Activated CD8-positive, alpha-beta memory T cell treated with anti-CD3 and anti-CD28 coated beads, Interleukin-2, amount 10 ng/mL, durations not matched to agents 7 days and 5 days (primary cell): ENCODE measurements at regions not wholly inside any gene's neighbourhood (a gene's known extent, or its start where the extent isn't known, plus 50 kb on each side); places are given as distances from the start of the nearest gene placed in this dataset.

Experiments
- ATAC-seq: fragments of 150-1000 bp; cut with Tn5 transposase; one replicate; pipeline ENCODE4 v1.10.0; 2021; ENCODE audit warnings: moderate library complexity
- CTCF ChIA-PET: fragments of 350-600 bp; sonication (Branson Sonifier 250); formaldehyde crosslinking; loops from one replicate; lab custom pipeline; 2021; ENCODE audit warnings: antibody characterized with exemption; lab: Charles Lee
- DNase-seq: peaks from one replicate; pipeline ENCODE4 v3.0.0-alpha.2; 2020
- H3K27ac Mint-ChIP-seq: one replicate; pipeline ENCODE4 v1.8.0; 2021; ENCODE audit warnings: mild to moderate bottlenecking, mixed read lengths
- H3K27me3 Mint-ChIP-seq: one replicate; pipeline ENCODE4 v1.8.0; 2021; ENCODE audit warnings: mixed read lengths
- H3K36me3 Mint-ChIP-seq: one replicate; pipeline ENCODE4 v1.8.0; 2021; ENCODE audit warnings: mild to moderate bottlenecking, mixed read lengths
- H3K4me1 Mint-ChIP-seq: one replicate; pipeline ENCODE4 v1.8.0; 2021; ENCODE audit warnings: mixed read lengths
- H3K4me3 Mint-ChIP-seq: one replicate; pipeline ENCODE4 v1.8.0; 2021; ENCODE audit warnings: mild to moderate bottlenecking, moderate library complexity, mixed read lengths
- H3K9me3 Mint-ChIP-seq: one replicate; pipeline ENCODE4 v1.8.0; 2022; ENCODE audit warnings: low read depth, mixed read lengths

DNA sequence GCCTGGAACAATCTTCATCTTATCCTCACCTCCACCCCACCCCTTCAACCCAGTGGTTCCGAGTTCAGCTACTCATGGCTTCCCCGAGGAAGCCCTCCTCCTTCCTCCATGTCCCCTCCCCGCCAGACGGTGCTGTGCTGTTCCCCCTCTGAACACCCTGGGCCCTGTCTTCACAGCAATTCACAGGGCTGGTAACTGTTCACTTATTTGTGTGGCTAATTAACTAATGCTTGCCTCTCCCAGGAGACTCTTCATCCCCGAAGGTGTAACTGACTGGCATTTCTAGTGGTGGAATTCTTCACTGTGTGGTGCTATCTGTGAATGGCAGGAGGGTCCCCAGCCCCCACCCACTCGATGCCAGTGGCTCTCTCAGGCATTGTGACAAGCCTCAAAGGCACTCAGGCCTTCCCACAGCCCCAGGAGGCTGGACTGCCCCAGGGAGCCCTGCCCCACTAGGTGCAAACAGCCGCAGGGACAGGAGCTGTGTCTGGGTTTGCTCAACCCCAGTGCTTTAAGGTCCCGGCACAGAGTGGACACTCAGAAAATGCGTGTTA is 133.7 kb upstream of the ID2 start:
- Mint-ChIP-seq H3K4me1 (peaks cover 59% of the 10 kb centered on the region), H3K9me3 (no peaks in the 10 kb centered on the region), H3K27me3 (no peaks in the 10 kb centered on the region), H3K4me3 (no peak overlapping the region), H3K27ac (no peak overlapping the region), H3K36me3 (no peaks in the 10 kb centered on the region)
- DNase-seq (no peak), ATAC-seq (no peak)
- CTCF ChIA-PET: interaction anchor here (1.0 to 1.7 kb wide), 3 partner anchors 10 to 67 kb away, joined by 3 to 4 read pairs (median 4); no protein-coding TSS in a partner anchor

DNA sequence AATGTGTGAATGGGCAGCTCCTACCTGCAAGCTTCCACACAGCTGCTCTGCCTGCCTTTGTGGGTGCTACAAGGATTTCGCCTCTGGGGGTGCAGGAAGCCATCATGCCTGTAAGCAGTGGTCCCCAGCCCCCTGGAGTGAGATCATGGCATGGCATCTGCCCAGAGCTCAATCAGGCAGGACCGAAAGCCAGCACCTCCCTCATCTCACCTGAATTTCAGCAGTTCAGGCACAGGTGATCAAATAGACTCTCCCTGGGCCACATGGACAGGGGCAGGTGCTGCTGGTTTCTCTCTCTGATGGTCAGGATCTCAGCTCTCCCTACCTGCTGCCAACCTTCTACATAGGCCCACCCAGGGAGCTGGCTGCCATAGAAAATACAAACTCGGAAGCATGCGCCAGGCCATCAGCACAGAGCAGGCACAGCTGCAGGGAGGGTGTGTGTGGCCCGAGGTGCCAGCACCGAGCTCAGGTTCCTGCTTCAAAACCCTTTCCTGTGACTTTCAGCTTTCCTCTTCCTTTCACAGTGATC is 133.2 kb upstream of the ID2 start:
- ATAC-seq: no peak
- Mint-ChIP-seq H3K9me3 (no peaks in the 10 kb centered on the region), H3K4me1 (peaks cover 54% of the 10 kb centered on the region), H3K4me3 (no peak overlapping the region), H3K27me3 (no peaks in the 10 kb centered on the region), H3K27ac (no peak overlapping the region), H3K36me3 (no peaks in the 10 kb centered on the region)
- CTCF ChIA-PET: interaction anchor here (1.0 to 1.7 kb wide), 3 partner anchors 10 to 67 kb away, joined by 3 to 4 read pairs (median 4); no protein-coding TSS in a partner anchor
- no peak for DNase-seq

DNA sequence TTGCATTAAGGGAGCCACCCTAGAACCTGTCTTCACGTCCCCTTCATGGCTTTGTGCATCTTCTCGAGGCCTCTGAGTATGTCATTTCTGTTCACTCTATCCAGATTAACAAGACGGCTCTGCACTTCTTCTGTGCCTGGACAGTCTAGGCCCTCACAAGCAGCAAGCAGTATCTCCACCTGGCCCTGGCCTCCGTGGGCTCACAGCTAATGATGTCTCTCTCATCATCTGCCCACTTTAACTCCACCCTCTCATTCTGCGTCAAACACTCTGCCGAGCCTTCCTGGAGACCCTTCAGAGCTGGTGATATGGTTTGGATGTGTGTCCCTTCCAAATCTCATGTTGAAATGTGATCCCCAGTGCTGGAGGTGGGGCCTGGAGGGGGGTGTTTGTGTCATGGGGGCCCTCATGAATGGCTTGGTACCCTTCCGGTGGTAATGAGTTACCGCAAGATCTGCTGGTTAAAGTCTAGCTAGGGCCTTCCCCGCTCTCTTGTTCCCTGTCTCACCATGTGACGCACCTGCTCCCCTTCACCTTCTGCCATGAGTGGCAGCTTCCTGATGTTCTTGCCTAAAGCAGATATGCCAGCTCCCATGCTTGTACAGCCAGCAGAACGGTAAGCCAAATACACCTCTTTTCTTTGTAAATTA is 132.5 kb upstream of the ID2 start:
- ATAC-seq (no peak), DNase-seq (no peak)
- Mint-ChIP-seq H3K4me1 (peaks cover 46% of the 10 kb centered on the region), H3K27me3 (no peaks in the 10 kb centered on the region), H3K27ac (no peak overlapping the region), H3K9me3 (no peaks in the 10 kb centered on the region), H3K4me3 (no peak overlapping the region), H3K36me3 (no peaks in the 10 kb centered on the region)
- CTCF ChIA-PET: interaction anchor here (0.8 to 1.7 kb wide), 3 partner anchors 10 to 68 kb away, joined by 3 to 4 read pairs (median 4); no protein-coding TSS in a partner anchor

DNA sequence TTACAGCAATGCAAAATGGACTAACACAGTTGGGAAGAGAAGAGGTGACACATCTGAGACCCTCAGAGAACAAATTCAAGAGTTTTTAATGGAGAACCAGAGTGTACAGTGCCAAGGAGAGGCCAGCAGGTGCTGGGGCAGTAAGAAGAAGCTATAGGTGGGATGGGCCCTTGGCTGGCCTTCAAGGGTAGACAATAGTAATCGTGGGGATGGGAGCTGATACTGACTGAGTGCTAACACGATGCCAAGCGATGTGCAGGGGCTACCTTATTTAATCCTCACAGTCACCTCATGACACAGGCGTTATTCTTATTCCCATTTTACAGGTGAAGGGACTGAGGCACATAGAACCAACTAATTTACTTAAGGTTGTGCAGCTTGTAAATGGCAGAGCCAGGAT is 131.9 kb upstream of the ID2 start:
- H3K9me3 Mint-ChIP-seq: no peaks in the 10 kb centered on the region
- H3K27me3 Mint-ChIP-seq: no peaks in the 10 kb centered on the region
- ATAC-seq (no peak), DNase-seq (no peak)
- peaks cover 41% of the 10 kb centered on the region for H3K4me1 Mint-ChIP-seq
- H3K27ac Mint-ChIP-seq: no peak overlapping the region
- no peak overlapping the region for H3K4me3 Mint-ChIP-seq
- CTCF ChIA-PET: interaction anchor here (0.8 kb wide), 1 partner anchor 64 kb away, joined by 3 read pairs; no protein-coding TSS in a partner anchor
- no peaks in the 10 kb centered on the region for H3K36me3 Mint-ChIP-seq

DNA sequence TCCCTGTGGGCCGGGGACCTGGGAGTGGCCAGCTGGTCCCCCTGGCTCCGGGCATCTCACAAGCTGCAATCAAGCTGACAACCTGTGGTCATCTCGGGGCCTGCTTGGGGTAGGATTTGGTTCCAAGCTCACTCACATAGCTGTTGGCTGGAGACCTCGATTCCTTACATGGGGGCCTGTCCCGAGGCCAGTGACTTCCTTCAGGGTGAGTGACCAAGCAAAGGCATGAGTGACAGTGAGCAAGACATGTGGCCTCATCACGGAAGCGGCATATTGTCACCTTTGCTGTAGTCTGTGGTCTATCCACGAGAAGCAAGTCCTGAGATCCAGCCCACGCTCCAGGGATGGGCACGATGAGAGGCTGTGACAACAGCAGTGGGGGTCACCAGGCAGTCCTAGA is 131.4 kb upstream of the ID2 start:
- Mint-ChIP-seq H3K9me3 (no peaks in the 10 kb centered on the region), H3K36me3 (no peaks in the 10 kb centered on the region), H3K27me3 (no peaks in the 10 kb centered on the region), H3K4me3 (no peak overlapping the region), H3K4me1 (peaks cover 36% of the 10 kb centered on the region), H3K27ac (no peak overlapping the region)
- ATAC-seq (no peak), DNase-seq (no peak)
- CTCF ChIA-PET: interaction anchor here (0.8 kb wide), 1 partner anchor 63 kb away, joined by 3 read pairs; no protein-coding TSS in a partner anchor

DNA sequence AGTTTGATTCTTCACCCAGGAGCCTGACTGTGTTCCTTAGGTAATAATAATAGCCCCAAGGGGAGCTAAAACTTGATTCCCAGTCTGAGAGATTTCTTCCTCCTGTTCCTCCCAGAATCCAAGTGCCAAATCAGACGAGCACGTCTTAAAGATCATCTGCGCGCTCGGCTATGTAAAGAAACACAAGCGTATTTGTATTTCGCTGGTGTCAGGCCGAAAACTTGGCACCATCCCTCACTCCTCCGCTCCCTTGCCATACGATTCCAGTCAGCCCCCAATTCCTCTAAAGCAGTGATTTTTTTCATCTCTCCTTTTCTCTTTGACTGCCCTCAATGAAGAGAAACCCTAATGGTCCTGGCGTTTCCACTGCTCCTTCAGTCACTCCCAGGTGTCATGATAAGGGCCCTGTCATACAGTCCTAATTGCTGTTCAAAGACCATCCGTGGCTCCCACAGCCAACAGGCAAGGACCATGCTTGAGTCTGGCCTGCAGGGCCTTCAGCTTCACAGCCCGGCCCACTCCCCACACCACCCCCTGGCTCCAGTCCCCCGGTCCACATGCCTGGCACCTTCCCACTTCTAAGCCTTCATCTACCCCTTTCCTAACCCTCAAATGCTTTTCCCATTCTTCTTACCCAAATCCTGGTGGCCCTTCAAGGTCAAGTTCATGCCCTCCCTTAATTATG is 130.8 kb upstream of the ID2 start:
- ATAC-seq (no peak), DNase-seq (no peak)
- Mint-ChIP-seq H3K4me3 (no peak overlapping the region), H3K27me3 (no peaks in the 10 kb centered on the region), H3K27ac (no peak overlapping the region), H3K9me3 (no peaks in the 10 kb centered on the region), H3K36me3 (no peaks in the 10 kb centered on the region), H3K4me1 (peaks cover 31% of the 10 kb centered on the region)
- CTCF ChIA-PET: no interaction called here

DNA sequence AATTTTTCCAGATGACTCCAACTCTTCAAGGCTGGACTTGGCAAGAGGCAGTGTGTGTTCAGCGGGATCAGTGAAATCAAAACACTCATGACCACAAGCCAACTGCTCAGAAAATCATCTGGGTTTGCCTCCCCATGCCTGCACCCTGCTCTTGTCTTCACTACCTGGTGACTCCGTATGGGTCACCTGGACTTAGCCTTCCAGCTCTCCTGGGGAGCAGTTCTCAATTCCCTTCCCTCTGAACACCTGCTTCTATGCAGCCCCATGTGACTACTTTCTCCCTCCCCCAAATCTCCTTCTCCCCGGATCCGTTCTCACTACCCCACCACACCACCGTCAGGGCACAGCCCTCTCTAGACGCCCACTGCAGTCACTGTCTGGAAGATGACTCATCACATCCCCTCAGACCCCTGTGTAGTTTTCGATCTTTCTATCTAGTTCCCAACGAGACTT is 130.2 kb upstream of the ID2 start:
- Mint-ChIP-seq H3K9me3 (no peaks in the 10 kb centered on the region), H3K27ac (peak overlapping the region; percentile 18), H3K4me3 (no peak overlapping the region), H3K4me1 (peaks cover 25% of the 10 kb centered on the region), H3K36me3 (no peaks in the 10 kb centered on the region), H3K27me3 (no peaks in the 10 kb centered on the region)
- peak; percentile 78 for ATAC-seq
- CTCF ChIA-PET: no interaction called here
- DNase-seq: no peak

DNA sequence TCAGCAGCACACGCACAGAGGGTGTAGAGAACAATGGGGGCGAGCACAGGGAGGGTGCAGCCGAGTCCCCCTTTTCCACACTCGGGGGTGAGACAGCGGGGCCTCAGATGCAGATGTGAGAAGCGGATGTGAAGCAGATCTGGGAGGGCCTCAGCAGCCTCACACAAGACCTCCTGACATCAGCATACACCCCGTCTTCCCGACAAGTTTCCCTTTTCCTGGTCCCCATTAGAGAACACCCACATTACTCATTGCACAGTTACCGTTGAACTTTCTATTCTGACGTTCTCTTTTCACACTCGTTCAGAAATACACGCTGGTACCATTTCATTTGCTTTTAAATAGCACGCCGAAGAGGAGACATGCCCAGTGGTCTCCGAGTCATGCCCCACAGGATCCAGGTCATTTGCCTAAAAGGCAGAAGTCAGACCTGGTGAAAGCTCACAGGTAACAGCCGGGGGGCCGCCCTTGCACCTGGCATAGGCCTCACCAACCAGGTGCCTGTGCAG is 129.5 kb upstream of the ID2 start:
- CTCF ChIA-PET: no interaction called here
- H3K4me1 Mint-ChIP-seq: peaks cover 18% of the 10 kb centered on the region

DNA sequence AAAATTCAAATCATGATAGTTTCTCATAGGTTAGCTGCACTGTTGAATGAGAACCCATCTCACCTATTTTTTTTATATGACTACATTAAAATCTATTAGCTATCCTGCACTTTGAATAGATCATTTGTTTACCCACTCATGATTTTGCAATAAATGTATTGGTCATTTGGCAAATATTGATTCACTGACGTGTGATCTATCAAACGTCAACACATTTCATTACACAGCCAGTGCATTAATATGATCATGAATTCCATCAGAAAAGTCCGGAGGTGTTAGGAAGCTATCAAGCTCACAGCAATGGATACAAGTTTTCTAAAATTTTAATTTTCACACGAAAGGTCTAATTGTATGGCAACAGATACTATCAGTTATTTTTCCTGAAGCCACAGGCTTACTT is 128.2 kb upstream of the ID2 start:
- DNase-seq (no peak), ATAC-seq (no peak)
- Mint-ChIP-seq H3K27me3 (no peaks in the 10 kb centered on the region), H3K9me3 (peaks cover 3% of the 10 kb centered on the region), H3K27ac (no peak overlapping the region), H3K4me1 (peaks cover 15% of the 10 kb centered on the region), H3K4me3 (no peak overlapping the region), H3K36me3 (peaks cover 5% of the 10 kb centered on the region)
- CTCF ChIA-PET: no interaction called here

More for the DNA sequence above, 129.5 kb upstream of the ID2 start:
- H3K27ac Mint-ChIP-seq: peak overlapping the region; percentile 18
- ATAC-seq (no peak), DNase-seq (no peak)
- H3K36me3 Mint-ChIP-seq: no peaks in the 10 kb centered on the region
- no peaks in the 10 kb centered on the region for H3K27me3 Mint-ChIP-seq
- H3K9me3 Mint-ChIP-seq: no peaks in the 10 kb centered on the region
- H3K4me3 Mint-ChIP-seq: peak overlapping the region; percentile 7

DNA sequence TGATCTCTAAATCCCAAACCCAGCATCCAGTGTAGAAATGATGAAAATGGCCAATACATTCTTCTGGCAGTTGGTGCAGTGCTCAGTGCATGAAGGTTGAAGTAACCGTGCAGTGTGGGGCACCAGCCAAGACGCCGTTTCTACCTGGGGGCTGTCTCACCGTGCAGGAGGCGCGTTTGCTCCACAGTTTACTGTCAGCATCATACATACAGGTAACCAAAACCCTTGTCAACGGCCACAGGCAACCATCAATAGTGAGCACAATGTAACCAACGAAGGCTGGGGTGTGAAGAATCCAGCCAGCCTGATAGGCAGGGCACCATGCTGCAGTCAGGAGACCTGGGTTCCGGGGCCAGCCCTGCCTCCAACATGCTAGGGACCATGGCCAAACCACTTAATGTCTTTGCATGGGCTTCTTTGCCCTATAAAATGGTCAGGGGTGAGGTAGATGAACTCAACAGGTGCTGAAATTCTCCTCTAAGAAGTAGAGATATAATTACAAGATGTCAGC is 127.5 kb upstream of the ID2 start:
- H3K9me3 Mint-ChIP-seq: peaks cover 3% of the 10 kb centered on the region
- CTCF ChIA-PET: no interaction called here
- peaks cover 10% of the 10 kb centered on the region for H3K36me3 Mint-ChIP-seq
- H3K27me3 Mint-ChIP-seq: no peaks in the 10 kb centered on the region
- no peak overlapping the region for H3K27ac Mint-ChIP-seq
- no peak overlapping the region for H3K4me3 Mint-ChIP-seq
- ATAC-seq (no peak), DNase-seq (no peak)
- H3K4me1 Mint-ChIP-seq: peaks cover 14% of the 10 kb centered on the region

DNA sequence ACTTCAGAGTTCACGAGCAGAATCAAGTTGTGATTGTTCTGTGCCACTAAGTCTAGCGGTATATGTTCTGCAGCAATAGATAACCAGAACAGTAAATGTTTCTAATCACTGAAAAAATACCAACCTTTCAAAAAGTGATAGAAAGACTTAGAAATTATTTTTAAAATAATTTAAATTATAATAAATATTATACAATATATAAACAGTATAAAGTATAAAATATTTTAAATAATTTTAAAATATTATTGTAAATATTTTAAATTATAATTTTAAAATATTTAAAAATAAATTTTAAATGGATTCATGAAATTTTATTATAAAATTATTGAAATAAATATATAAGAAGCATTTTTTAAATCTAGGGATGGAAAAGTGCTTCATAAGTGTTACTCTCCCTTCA is 126.3 kb upstream of the ID2 start:
- no peaks in the 10 kb centered on the region for H3K27me3 Mint-ChIP-seq
- H3K4me3 Mint-ChIP-seq: no peak overlapping the region
- H3K36me3 Mint-ChIP-seq: peaks cover 12% of the 10 kb centered on the region
- CTCF ChIA-PET: no interaction called here
- H3K4me1 Mint-ChIP-seq: peaks cover 17% of the 10 kb centered on the region
- ATAC-seq (no peak), DNase-seq (no peak)
- peaks cover 3% of the 10 kb centered on the region for H3K9me3 Mint-ChIP-seq
- no peak overlapping the region for H3K27ac Mint-ChIP-seq

DNA sequence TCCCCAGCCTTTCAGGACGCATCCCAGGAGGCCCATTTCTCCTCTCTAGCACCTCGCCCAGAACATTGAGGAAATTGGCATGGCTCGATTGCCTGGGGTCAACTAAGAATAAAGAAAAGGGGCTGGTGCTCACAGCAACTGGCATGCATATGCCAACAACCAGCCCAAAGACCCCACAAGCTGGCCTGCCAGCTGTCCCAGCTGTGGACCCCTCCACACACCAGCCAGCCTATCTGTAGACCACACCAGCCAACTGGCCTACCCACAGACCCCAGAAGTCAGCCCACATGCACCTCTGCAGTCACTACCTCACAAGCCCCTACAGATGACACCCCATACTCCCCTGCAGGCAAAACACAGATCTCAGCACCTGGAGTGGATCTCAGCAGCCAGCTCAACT is 123.8 kb upstream of the ID2 start:
- Mint-ChIP-seq H3K27ac (no peak overlapping the region), H3K9me3 (peaks cover 3% of the 10 kb centered on the region), H3K4me3 (no peak overlapping the region), H3K4me1 (peaks cover 6% of the 10 kb centered on the region), H3K36me3 (peaks cover 24% of the 10 kb centered on the region), H3K27me3 (no peaks in the 10 kb centered on the region)
- no peak for DNase-seq
- CTCF ChIA-PET: interaction anchor here (1.2 kb wide), 1 partner anchor 10 kb away, joined by 3 read pairs; no protein-coding TSS in a partner anchor
- no peak for ATAC-seq

DNA sequence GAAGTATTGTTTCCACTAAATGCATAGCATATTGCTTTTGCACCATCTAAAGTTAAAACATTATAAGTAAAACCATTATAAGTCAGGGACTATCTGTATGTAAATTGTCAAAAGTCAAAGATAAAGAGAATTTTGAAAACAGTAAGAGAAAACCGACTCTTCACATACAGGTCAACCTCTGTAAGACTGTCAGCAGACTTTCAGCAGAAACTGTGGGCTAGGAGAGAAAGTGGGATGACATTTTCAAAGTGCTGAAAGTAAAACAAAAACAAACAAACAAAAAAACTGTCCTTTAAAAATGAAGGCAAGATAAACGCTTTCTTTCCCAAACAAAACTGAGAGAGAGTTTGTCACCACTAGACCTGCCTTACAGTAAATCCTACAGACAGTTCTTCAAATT is 122.9 kb upstream of the ID2 start:
- DNase-seq: no peak
- no peak overlapping the region for H3K27ac Mint-ChIP-seq
- H3K27me3 Mint-ChIP-seq: no peaks in the 10 kb centered on the region
- H3K9me3 Mint-ChIP-seq: peaks cover 3% of the 10 kb centered on the region
- no peak overlapping the region for H3K4me3 Mint-ChIP-seq
- no peak for ATAC-seq
- H3K4me1 Mint-ChIP-seq: peaks cover 9% of the 10 kb centered on the region
- H3K36me3 Mint-ChIP-seq: peaks cover 24% of the 10 kb centered on the region
- CTCF ChIA-PET: interaction anchor here (1.2 to 1.5 kb wide), 2 partner anchors 10 kb away, joined by 3 to 4 read pairs; no protein-coding TSS in a partner anchor
